ENCODE measurements at regions not wholly inside any gene's neighbourhood (a gene's known extent, or its start where the extent isn't known, plus 50 kb on each side); places are given as distances from the start of the nearest gene placed in this dataset.

GRCh38 chr11:120039039-120039438 is 98.9 kb downstream of the TRIM29 start:
- no peak for TF ChIP-seq EZH2 (IDR thresholded peaks at IDR 0.05; ENCODE audit: insufficient read depth, poor library complexity, severe bottlenecking)
- no peak for TF ChIP-seq EZH2phosphoT487 (IDR thresholded peaks at IDR 0.05; ENCODE audit: insufficient read depth, low read depth)

Measured in GM23248 (cell line).